ENCODE measurements at regions not wholly inside any gene's neighbourhood (a gene's known extent, or its start where the extent isn't known, plus 50 kb on each side); places are given as distances from the start of the nearest gene placed in this dataset.

- DNase-seq (ENCODE audit: low spot score), result no peak
- intact Hi-C loops (cut with DNase I), result no loop called here
Observed at GRCh38 chr15:93196135-93196670, 107.2 kb upstream of the RGMA start.

GRCh38 chr15:93195109-93195508, 106.1 kb upstream of the RGMA start:
- intact Hi-C loops (cut with DNase I), result no loop called here

GRCh38 chr15:93190238-93190637, 101.2 kb upstream of the RGMA start:
- intact Hi-C loops (cut with DNase I), result no loop called here
- DNase-seq (ENCODE audit: low spot score), result no peak

More at GRCh38 chr15:93195109-93195508, 106.1 kb upstream of the RGMA start:
- DNase-seq (ENCODE audit: low spot score), result no peak

- no peak for DNase-seq (ENCODE audit: low spot score)
- intact Hi-C loops (cut with DNase I), result no loop called here
Observed at GRCh38 chr15:93189561-93189960, 100.5 kb upstream of the RGMA start.

GRCh38 chr15:93188236-93188635, 99.2 kb upstream of the RGMA start:
- intact Hi-C loops (cut with DNase I), result no loop called here
- no peak for DNase-seq (ENCODE audit: low spot score)

GRCh38 chr15:93185796-93186195, 96.8 kb upstream of the RGMA start:
- DNase-seq (ENCODE audit: low spot score), result no peak
- intact Hi-C loops (cut with DNase I), result no loop called here

GRCh38 chr15:93182703-93183205, 93.7 kb upstream of the RGMA start:
- no peak for DNase-seq (ENCODE audit: low spot score)
- intact Hi-C loops (cut with DNase I), result no loop called here

GRCh38 chr15:93180656-93181055, 91.6 kb upstream of the RGMA start:
- DNase-seq (ENCODE audit: low spot score), result no peak
- intact Hi-C loops (cut with DNase I), result no loop called here

- no peak for DNase-seq (ENCODE audit: low spot score)
- intact Hi-C loops (cut with DNase I), result no loop called here
Observed at GRCh38 chr15:93180128-93180527, 91.1 kb upstream of the RGMA start.

GRCh38 chr15:93179700-93180102, 90.7 kb upstream of the RGMA start:
- intact Hi-C loops (cut with DNase I), result no loop called here

GRCh38 chr15:93179072-93179471, 90.1 kb upstream of the RGMA start:
- intact Hi-C loops (cut with DNase I), result no loop called here
- DNase-seq (ENCODE audit: low spot score), result no peak

More at GRCh38 chr15:93179700-93180102, 90.7 kb upstream of the RGMA start:
- no peak for DNase-seq (ENCODE audit: low spot score)

GRCh38 chr15:93178371-93178770, 89.4 kb upstream of the RGMA start:
- intact Hi-C loops (cut with DNase I), result no loop called here
- DNase-seq (ENCODE audit: low spot score), result no peak

GRCh38 chr15:93176065-93176464, 87.1 kb upstream of the RGMA start:
- intact Hi-C loops (cut with DNase I), result no loop called here
- DNase-seq (ENCODE audit: low spot score), result no peak

GRCh38 chr15:93174836-93175235, 85.8 kb upstream of the RGMA start:
- intact Hi-C loops (cut with DNase I), result no loop called here
- no peak for DNase-seq (ENCODE audit: low spot score)

- DNase-seq (ENCODE audit: low spot score), result no peak
- intact Hi-C loops (cut with DNase I), result no loop called here
Observed at GRCh38 chr15:93173369-93173768, 84.4 kb upstream of the RGMA start.

GRCh38 chr15:93171476-93171875, 82.5 kb upstream of the RGMA start:
- intact Hi-C loops (cut with DNase I), result no loop called here
- DNase-seq (ENCODE audit: low spot score), result no peak

- intact Hi-C loops (cut with DNase I), result no loop called here
- DNase-seq (ENCODE audit: low spot score), result no peak
Observed at GRCh38 chr15:93170329-93170728, 81.3 kb upstream of the RGMA start.

- intact Hi-C loops (cut with DNase I), result no loop called here
- DNase-seq (ENCODE audit: low spot score), result no peak
Observed at GRCh38 chr15:93168910-93169309, 79.9 kb upstream of the RGMA start.

GRCh38 chr15:93167291-93167690, 78.3 kb upstream of the RGMA start:
- intact Hi-C loops (cut with DNase I), result no loop called here
- DNase-seq (ENCODE audit: low spot score), result no peak

GRCh38 chr15:93166675-93167074, 77.7 kb upstream of the RGMA start:
- intact Hi-C loops (cut with DNase I), result no loop called here
- DNase-seq (ENCODE audit: low spot score), result no peak

GRCh38 chr15:93165734-93166470, 76.9 kb upstream of the RGMA start:
- intact Hi-C loops (cut with DNase I), result no loop called here
- no peak for DNase-seq (ENCODE audit: low spot score)
